ENCODE measurements at regions not wholly inside any gene's neighbourhood (a gene's known extent, or its start where the extent isn't known, plus 50 kb on each side); places are given as distances from the start of the nearest gene placed in this dataset.

DNA sequence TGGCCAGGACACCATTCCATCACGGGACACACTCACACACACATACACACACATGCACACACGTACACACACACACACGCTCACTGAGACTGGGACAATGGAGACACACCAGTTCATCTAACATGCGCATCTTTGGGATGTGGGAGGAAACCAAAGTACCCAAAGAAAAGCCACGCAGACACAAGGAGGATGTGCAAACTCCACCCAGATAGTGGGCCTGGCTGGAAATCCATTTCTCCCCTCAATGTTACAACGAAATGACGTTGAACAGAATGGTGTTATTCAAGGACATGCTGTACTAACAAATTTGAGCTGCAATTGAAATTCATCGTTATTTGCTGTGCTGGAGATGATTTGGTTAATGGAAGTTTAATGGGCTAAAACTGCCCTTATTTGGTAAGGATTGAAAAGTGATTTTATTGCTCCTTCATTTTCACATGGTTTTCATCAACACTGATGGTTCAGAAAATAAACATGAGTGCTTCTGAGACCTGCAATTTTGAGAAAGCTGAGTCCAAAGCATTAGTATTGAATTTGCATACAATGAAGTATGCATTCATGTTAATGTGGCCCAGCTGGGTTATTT lies 110.0 kb downstream of the KCNE4 start:
- no peaks in the 10 kb centered on the region for H3K36me3 ChIP-seq
- intact Hi-C loops (cut with DNase I): no loop called here
- no peak overlapping the region for H3K27ac ChIP-seq
- 58 to 80% methylated on average over 8 of the region's 8 CpGs for WGBS, 2 donors
- DNase-seq: no peak
- H3K4me1 ChIP-seq: no peaks in the 10 kb centered on the region
- no peaks in the 10 kb centered on the region for H3K9me3 ChIP-seq
- TF ChIP-seq, protein P1, sequence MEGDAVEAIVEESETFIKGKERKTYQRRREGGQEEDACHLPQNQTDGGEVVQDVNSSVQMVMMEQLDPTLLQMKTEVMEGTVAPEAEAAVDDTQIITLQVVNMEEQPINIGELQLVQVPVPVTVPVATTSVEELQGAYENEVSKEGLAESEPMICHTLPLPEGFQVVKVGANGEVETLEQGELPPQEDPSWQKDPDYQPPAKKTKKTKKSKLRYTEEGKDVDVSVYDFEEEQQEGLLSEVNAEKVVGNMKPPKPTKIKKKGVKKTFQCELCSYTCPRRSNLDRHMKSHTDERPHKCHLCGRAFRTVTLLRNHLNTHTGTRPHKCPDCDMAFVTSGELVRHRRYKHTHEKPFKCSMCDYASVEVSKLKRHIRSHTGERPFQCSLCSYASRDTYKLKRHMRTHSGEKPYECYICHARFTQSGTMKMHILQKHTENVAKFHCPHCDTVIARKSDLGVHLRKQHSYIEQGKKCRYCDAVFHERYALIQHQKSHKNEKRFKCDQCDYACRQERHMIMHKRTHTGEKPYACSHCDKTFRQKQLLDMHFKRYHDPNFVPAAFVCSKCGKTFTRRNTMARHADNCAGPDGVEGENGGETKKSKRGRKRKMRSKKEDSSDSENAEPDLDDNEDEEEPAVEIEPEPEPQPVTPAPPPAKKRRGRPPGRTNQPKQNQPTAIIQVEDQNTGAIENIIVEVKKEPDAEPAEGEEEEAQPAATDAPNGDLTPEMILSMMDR (IDR thresholded peaks at IDR 0.05): no peak
- TF ChIP-seq POLR2A (IDR thresholded peaks at IDR 0.05): no peak
- no peak overlapping the region for H3K4me3 ChIP-seq
- H3K27me3 ChIP-seq: no peaks in the 10 kb centered on the region

GRCh38 chr2:223165423-223166214 lies 113.6 kb downstream of the KCNE4 start:
- intact Hi-C loops (cut with DNase I): no loop called here
- no peaks in the 10 kb centered on the region for H3K4me1 ChIP-seq
- no peak overlapping the region for H3K4me3 ChIP-seq
- TF ChIP-seq, protein P1 (IDR thresholded peaks at IDR 0.05): no peak
- TF ChIP-seq POLR2A (IDR thresholded peaks at IDR 0.05): no peak
- no peak overlapping the region for H3K27ac ChIP-seq
- 75 to 81% methylated on average over 2 of the region's 2 CpGs for WGBS, 2 donors
- no peak for DNase-seq
- no peaks in the 10 kb centered on the region for H3K27me3 ChIP-seq
- no peaks in the 10 kb centered on the region for H3K9me3 ChIP-seq
- no peaks in the 10 kb centered on the region for H3K36me3 ChIP-seq

- DNase-seq: no peak
- no peaks in the 10 kb centered on the region for H3K27me3 ChIP-seq
- intact Hi-C loops (cut with DNase I): no loop called here
- no peak overlapping the region for H3K4me3 ChIP-seq
- TF ChIP-seq POLR2A (IDR thresholded peaks at IDR 0.05): no peak
- TF ChIP-seq, protein P1 (IDR thresholded peaks at IDR 0.05): no peak
- H3K4me1 ChIP-seq: no peaks in the 10 kb centered on the region
- no peaks in the 10 kb centered on the region for H3K9me3 ChIP-seq
- H3K27ac ChIP-seq: no peak overlapping the region
- H3K36me3 ChIP-seq: no peaks in the 10 kb centered on the region
These were observed 114.2 kb downstream of the KCNE4 start for GRCh38 chr2:223166215-223166493.

DNA sequence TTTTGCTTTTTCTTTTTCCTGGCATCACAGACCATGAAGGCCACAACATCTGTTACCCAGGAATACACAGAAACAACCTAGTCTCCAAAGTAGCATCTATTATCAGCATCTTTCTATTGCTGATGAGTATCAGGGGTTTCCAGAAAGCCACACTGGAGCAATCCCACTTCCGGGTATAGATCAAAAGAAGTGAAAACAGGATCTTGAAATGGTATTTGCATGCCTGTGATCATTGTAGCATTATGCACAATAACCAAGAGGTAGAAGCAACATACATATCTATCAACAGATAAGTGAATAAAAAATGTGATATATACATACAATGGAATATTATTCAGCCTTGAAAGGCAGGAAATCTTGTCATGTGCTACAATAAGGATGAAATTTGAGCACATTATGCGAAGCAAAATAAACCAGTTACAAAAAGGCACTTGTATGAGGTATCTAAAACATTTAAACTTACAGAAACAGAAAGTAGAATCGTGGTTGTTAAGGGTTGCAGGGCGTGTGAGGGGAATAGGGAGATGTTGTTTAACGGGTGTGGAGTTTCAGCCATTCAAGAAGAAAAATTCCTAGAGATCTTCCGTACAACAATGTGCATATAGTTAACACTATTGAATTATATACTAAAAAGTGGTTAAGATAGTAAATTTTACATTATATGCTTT lies 115.1 kb downstream of the KCNE4 start:
- no peak for DNase-seq
- Histone ChIP-seq H3K9me3 (no peaks in the 10 kb centered on the region), H3K4me3 (no peak overlapping the region), H3K36me3 (no peaks in the 10 kb centered on the region), H3K27me3 (no peaks in the 10 kb centered on the region), H3K27ac (no peak overlapping the region), H3K4me1 (no peaks in the 10 kb centered on the region)
- TF ChIP-seq POLR2A (IDR thresholded peaks at IDR 0.05): no peak
- TF ChIP-seq, protein P1 (IDR thresholded peaks at IDR 0.05): no peak
- intact Hi-C loops (cut with DNase I): no loop called here
- WGBS, 2 donors: 79 to 83% methylated on average over 6 of the region's 6 CpGs

- no peaks in the 10 kb centered on the region for H3K4me1 ChIP-seq
- H3K27ac ChIP-seq: no peak overlapping the region
- H3K36me3 ChIP-seq: no peaks in the 10 kb centered on the region
- no peak for DNase-seq
- no peak overlapping the region for H3K4me3 ChIP-seq
- WGBS, 2 donors: 41 to 57% methylated on average over 6 of the region's 6 CpGs
- H3K27me3 ChIP-seq: no peaks in the 10 kb centered on the region
- TF ChIP-seq, protein P1 (IDR thresholded peaks at IDR 0.05): no peak
- no peak for TF ChIP-seq POLR2A (IDR thresholded peaks at IDR 0.05)
- no peaks in the 10 kb centered on the region for H3K9me3 ChIP-seq
- intact Hi-C loops (cut with DNase I): no loop called here
These were observed 118.0 kb downstream of the KCNE4 start for GRCh38 chr2:223169830-223170605.
